ENCODE measurements at regions not wholly inside any gene's neighbourhood (a gene's known extent, or its start where the extent isn't known, plus 50 kb on each side); places are given as distances from the start of the nearest gene placed in this dataset.

GRCh38 chr15:39433376-39433775 lies 147.5 kb upstream of the THBS1 start:
- DNase-seq, result no peak
- intact Hi-C loops (cut with DNase I), result no loop called here

GRCh38 chr15:39434163-39434562 lies 146.7 kb upstream of the THBS1 start:
- DNase-seq, result no peak
- intact Hi-C loops (cut with DNase I), result no loop called here

- intact Hi-C loops (cut with DNase I), result no loop called here
- DNase-seq, result no peak
Measured at GRCh38 chr15:39434751-39435238, 146.1 kb upstream of the THBS1 start.

GRCh38 chr15:39435244-39435643 lies 145.6 kb upstream of the THBS1 start:
- intact Hi-C loops (cut with DNase I), result no loop called here
- no peak for DNase-seq

GRCh38 chr15:39438260-39438659 lies 142.6 kb upstream of the THBS1 start:
- intact Hi-C loops (cut with DNase I), result no loop called here
- DNase-seq, result no peak

- intact Hi-C loops (cut with DNase I), result no loop called here
- DNase-seq, result peak in 2 of 42 donors; percentile 9 to 12
Measured at GRCh38 chr15:39438799-39439592, 141.9 kb upstream of the THBS1 start.

- intact Hi-C loops (cut with DNase I), result no loop called here
- no peak for DNase-seq
Measured at GRCh38 chr15:39442898-39443297, 138.0 kb upstream of the THBS1 start.

- DNase-seq, result no peak
- intact Hi-C loops (cut with DNase I), result no loop called here
Measured at GRCh38 chr15:39443659-39444219, 137.1 kb upstream of the THBS1 start.

- no peak for DNase-seq
- intact Hi-C loops (cut with DNase I), result no loop called here
Measured at GRCh38 chr15:39444735-39445470, 136.0 kb upstream of the THBS1 start.

- no peak for DNase-seq
- intact Hi-C loops (cut with DNase I), result no loop called here
Measured at GRCh38 chr15:39445931-39446330, 134.9 kb upstream of the THBS1 start.

- DNase-seq, result no peak
- intact Hi-C loops (cut with DNase I), result no loop called here
Measured at GRCh38 chr15:39447346-39447745, 133.5 kb upstream of the THBS1 start.

- intact Hi-C loops (cut with DNase I), result no loop called here
- no peak for DNase-seq
Measured at GRCh38 chr15:39447881-39448280, 133.0 kb upstream of the THBS1 start.

GRCh38 chr15:39448409-39448808 lies 132.5 kb upstream of the THBS1 start:
- intact Hi-C loops (cut with DNase I), result no loop called here
- no peak for DNase-seq

GRCh38 chr15:39451121-39451688 lies 129.7 kb upstream of the THBS1 start:
- intact Hi-C loops (cut with DNase I), result no loop called here

GRCh38 chr15:39451871-39452270 lies 129.0 kb upstream of the THBS1 start:
- intact Hi-C loops (cut with DNase I), result no loop called here

More at GRCh38 chr15:39451121-39451688, 129.7 kb upstream of the THBS1 start:
- DNase-seq, result no peak

GRCh38 chr15:39453620-39454019 lies 127.3 kb upstream of the THBS1 start:
- DNase-seq, result no peak
- intact Hi-C loops (cut with DNase I), result no loop called here

More at GRCh38 chr15:39451871-39452270, 129.0 kb upstream of the THBS1 start:
- no peak for DNase-seq

- DNase-seq, result no peak
- intact Hi-C loops (cut with DNase I), result no loop called here
Measured at GRCh38 chr15:39454189-39454986, 126.5 kb upstream of the THBS1 start.

GRCh38 chr15:39455471-39455991 lies 125.3 kb upstream of the THBS1 start:
- intact Hi-C loops (cut with DNase I), result no loop called here
- no peak for DNase-seq

- intact Hi-C loops (cut with DNase I), result no loop called here
- no peak for DNase-seq
Measured at GRCh38 chr15:39456159-39456558, 124.7 kb upstream of the THBS1 start.

All from head of caudate nucleus (tissue), 42 donors.